GM19025 (cell line): ENCODE measurements at regions not wholly inside any gene's neighbourhood (a gene's known extent, or its start where the extent isn't known, plus 50 kb on each side); places are given as distances from the start of the nearest gene placed in this dataset.

ENCODE experiments used
- ATAC-seq: cut with Tn5 transposase; IDR thresholded peaks from one replicate; pipeline ENCODE4 v1.9.1; 2021; ENCODE audit warnings: mild to moderate bottlenecking, low read depth, moderate library complexity; ENCODE audit not compliant: unreplicated experiment

DNA sequence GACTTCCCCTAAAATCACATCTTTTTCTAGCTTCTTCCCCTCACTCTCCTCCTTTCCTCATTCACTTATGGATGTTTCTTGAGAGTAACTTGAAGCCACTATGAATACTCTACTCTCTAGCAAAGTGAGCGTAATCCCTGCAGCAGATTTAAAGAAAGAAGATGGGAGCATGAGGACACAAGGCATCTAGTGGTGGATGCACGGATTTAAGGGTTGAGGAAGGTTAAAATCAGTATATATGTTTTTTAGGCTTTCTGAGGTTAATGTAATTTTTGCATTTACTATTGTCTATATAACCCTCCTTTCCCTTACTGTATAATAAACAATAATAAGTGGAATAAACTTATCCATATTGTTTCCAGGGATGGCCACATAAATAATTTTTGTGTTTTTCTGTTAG lies 495.2 kb upstream of the TPK1 start:
- ATAC-seq = no peak

DNA sequence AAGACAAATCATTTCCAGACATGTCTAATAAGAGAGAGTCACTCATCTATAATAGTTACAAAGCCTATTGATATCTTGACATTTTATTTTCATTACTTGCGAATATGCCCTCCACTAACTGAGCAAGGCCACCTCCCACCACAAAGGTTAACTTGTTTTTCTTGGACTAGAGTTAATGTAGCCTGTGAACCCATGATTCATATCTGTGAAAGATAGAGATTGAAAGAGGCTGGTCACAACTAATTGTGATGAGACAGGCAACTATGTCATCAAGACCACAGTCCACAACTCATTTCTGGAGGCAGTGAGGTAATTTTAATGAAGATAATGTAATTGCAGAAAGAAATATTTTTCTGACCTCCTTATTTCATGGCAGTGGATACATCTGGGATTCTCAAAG lies 491.8 kb upstream of the TPK1 start:
- no peak for ATAC-seq

DNA sequence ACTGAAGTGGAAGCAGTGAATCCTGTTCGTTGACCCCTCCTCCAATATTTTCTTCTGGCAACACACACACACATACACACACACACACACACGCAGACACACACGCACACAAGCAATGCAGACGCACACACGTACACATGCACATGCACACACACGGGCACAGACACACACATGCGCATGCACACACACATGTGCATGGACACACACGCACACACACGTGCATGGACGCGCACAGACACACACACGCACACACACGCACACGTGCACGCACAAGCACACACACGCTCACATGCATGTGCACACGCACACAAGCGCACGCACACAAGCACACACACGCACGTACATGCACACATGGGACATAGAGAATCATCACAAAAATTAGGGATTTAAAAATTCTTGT lies 488.2 kb upstream of the TPK1 start:
- no peak for ATAC-seq

DNA sequence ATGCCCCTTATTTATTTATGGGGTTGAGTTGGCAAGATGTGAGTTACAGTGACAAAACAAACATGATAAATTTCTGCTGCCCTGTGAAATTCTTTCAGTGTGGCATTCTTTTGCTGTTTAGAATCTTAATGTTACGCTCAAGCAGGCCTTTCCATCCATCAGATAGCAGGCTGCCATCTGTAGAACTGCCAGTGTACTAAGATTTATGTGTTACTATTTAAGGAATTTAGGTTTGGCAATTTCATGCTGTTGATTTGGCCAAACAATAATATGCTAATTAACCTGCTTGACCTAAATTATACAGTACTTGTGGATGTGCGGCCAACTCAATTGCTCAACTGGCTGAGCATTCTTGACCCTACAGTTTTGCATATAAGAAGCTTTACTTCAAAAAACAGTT lies 477.7 kb upstream of the TPK1 start:
- no peak for ATAC-seq

DNA sequence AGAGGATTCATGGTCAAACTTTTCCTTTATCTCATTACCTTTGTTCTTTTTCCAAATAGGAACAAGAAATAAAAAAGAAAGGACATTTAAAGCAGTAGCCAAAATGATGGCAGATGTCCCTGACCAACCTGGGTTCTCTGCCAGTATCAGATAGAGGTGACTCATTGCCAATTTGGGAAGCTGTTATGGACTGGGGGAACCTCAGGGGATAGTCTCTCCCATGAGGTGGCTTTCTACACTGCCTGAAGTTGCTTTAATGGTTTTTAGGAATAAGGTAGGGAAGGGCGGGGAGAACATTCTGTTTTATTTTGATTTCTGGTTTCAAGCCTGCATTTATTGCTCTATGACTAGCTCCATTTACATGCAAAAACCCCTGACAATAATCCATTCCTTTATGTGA lies 457.9 kb upstream of the TPK1 start:
- no peak for ATAC-seq

DNA sequence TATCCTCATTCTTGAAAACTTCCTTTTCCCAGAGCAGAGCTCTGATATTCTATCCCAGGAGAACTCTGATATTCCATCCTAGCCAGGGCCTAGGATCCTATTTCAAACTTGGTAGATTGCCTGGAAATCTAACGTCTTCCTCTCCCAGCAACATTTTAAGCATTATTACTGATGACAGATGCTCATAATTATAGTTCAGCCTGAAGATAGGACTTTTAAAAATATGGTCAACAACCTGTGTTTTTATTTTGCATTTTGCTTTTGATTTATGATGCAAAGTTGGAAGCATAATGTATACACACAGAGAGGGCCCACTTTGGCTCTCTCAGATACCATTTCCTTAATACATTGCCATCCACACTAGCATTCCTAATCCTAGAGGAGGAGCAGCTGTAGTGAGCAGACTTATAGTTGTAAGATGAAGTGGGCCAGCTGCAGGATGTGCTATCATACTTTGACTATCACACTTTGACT lies 457.4 kb upstream of the TPK1 start:
- no peak for ATAC-seq

DNA sequence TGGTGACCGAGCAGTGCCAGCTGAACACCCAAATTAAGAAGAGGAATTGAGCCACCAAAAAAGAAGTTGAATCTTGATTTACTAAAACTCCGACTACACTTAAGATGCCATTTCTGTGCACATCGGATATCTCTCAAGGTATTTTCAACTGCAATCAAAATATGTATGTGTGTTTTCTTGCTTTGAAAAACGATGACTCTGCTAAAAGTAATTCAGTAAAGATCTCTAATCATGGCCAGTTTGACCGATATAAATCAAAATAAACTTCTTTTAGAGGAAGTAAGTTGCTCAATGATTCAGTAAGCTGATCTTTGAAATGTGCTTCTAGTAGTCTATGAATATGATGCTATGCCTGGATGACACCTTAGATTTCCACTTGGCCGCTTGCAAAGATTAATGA lies 453.5 kb upstream of the TPK1 start:
- no peak for ATAC-seq

DNA sequence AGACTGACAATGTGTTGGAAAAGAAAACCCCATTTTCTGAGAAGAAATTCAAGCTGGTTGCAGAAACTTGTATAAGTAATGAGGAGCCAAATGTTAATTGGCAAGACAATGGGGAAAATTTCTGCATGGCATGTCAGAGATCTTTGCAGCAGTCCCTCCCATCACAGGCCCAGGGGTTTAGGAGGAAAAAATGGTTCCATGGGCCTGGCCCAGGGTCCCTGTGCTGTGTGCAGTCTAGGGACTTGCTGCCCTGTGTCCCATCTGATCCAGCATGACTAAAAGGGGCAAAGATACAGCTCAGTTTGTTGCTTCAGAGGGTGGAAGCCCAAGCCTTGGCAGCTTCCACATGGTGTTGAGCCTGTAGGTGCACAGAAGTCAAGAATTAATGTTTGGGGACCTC lies 440.3 kb upstream of the TPK1 start:
- ATAC-seq = no peak

DNA sequence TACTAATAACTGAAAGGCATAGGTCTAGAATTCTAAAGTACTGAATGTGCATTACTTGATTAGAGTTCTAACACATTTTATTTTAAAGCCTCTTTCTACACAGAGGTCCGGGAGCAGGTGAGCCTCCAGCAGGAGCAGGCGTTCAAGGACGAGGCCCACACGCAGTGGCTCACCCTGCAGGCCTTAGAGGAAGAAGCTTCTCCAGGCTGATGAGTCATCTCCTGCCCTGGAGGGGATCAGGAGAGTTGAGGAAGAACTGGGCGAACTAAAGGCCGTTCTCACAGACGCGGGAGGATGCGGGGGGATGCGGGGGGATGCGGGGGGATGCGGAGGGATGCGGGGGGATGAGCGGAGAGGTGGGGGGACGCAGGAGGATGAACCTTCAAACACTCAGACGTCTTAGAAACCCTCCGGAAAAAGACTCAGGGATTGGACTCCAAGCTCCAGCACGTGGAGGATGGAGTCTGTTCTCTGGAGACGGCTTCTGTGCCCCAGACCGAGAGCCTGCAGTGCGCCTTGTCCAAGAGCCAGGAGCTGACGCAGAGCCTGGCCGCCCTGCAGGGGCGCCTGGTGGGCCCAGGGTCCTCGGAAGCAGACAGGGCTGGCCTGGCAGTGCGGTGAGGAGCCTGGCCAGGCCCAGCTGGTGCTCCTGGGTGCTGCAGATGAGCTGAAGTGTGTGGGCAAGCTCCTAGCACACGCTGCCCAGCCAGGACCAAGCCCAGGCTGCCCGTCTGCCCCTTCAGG lies 433.7 kb upstream of the TPK1 start:
- no peak for ATAC-seq

DNA sequence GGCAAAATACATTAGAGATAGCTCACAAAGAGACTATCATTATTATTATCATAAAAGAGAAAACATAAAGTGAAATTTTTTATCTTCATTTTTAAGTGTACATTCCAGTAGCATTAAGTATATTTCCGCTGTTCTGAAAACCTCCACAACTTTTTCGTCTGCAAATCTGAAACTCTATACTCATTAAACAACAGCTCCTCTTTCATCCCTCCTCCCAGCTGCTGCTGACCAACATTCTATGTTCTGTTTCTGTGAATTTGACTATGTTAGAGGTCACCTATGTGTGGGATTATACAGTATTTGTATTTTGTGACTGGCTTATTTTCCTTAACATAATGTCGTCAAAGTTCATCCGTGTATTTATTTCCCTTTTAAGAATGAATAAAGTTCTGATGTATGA lies 429.3 kb upstream of the TPK1 start:
- ATAC-seq = no peak

DNA sequence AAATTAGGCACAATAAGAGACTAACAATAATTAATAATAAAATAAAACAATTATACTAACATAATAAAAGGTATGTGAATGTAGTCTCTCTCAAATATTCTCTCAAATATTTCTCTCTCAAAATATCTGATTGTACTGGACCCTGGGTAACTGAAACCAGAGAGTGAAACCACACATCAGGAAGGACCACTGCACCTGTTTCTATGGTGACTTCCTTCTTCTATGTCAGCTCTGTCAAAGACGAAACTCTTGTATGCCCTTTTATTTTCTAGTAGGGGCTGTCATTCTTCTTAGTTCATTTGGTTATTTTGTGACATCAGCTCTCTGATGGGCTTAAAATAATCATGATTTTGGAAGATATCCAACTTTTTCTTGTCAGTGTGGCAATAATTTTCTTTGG lies 428.0 kb upstream of the TPK1 start:
- no peak for ATAC-seq

DNA sequence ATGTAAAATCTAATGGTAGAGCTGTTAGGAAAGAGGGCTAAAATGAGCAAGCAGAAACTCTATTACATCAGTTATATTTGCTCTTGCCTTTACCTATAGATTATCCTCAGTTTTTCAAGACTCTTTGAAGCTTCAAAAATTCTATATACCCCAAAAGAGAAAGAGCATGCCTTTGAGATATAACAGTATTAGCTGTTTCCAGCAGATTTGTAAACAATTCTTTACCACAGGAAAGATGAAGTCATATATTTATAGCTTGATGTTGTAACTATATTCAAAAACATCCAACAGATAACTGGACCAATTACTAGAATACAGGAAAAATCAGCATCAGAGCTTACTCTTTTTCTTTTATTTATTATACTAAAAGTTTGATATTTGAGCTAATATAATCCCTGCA lies 416.2 kb upstream of the TPK1 start:
- ATAC-seq = no peak

DNA sequence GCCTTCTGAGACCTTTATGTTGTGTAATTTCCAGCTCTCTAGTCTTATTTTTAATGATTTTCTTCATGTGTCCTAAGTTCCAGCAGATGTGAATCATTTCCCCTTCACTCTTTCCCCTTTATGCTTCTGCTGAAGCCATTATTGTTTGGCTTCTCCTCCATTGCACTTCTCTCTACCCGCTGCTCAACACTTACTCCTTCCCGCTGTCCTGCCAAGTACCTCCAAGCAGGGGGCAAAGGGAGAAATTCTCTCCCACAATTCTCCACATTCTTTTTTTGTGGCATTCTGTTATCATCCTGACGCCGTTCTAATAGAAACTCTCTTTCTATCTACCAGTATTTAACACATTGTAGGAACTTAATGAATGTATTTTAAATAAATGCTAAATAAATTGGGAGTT lies 388.9 kb upstream of the TPK1 start:
- no peak for ATAC-seq

DNA sequence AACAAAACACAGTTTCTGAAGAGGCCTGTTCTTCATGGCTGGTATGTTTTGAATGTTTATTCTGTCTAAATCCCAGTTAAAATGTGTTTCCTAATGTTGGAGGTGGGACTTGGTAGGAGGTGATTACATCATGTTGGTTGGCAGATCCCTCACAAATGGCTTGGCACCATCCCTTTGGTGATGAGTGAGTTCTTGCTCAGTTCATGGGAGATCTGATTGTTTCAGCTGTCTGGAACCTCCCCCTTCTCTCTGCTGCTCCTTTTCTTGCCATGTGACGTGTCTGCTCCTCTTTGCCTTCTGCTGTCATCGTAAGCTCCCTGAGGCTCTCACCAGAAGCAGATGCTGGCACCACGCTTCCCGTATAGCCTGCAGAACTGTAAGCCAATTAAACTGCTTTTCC lies 383.6 kb upstream of the TPK1 start:
- no peak for ATAC-seq

DNA sequence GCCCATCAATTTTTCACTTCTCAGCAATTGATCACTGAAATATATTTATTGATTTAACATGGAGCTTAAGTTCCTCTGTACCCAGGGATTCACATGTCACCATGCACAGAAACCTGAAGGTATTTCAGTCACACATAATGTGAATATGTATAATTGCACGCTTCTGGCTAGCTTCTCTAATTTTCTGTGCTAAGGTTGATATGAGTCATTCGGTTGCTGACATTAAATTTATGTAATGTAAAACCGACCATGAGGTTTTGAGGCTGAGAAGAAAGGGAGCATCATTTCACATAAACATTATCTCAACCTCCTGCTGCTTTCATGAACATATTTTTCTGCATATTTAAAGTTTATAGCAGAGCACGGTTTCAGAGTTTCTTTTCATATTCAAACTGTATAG lies 381.0 kb upstream of the TPK1 start:
- no peak for ATAC-seq

DNA sequence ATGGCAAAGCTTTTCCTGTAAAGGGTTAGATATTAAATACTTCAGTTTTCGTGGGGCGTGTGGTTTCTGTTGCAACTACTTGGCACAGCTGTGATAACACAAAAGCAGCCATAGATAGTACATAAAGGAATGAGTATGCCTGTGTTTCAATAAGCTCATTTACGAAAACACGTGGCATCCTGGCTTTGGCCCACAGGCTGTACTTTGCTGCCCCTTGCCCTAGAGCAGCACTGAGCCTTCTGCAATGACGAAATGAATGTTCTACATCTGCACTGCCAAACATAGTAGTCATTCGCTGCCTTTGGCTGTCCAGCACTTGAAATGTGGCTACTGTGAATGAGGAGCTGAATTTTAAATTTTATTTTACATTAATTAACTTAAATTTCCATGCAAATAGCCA lies 376.2 kb upstream of the TPK1 start:
- ATAC-seq = no peak

DNA sequence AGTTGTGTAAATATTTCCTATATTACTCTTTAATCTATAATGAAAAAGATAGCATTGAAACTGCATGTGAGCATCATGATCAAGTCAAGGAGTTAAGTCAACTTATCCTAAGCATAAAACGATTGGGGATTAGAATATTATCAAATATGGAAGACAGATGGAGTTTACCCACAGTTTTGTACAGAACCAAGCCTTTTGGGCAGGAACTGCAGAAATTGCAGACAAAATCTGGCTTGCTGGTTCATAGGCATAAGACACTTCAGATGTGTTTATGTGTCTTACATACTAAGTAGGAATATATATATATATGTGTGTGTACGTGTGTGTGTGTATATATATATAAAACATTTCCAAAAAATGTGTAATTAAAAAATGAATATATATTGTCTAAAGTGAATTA lies 375.4 kb upstream of the TPK1 start:
- no peak for ATAC-seq

DNA sequence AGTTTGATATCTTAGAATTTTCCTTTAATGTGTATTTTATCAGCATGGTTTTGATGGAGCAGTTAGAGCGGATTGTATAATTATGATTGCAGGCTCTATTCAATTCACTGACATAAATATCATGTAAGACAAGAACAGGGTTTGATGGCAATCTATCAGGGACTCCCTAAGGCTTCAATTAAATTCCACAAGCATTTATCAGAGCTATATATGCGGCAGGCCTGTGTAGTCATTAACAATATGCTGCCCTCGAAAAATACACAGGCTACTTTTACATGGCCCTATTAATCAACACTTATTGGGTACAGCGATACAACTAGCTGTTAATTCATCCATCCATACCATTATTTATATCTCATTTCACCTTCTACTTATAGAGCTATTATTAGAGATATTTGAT lies 358.1 kb upstream of the TPK1 start:
- no peak for ATAC-seq

DNA sequence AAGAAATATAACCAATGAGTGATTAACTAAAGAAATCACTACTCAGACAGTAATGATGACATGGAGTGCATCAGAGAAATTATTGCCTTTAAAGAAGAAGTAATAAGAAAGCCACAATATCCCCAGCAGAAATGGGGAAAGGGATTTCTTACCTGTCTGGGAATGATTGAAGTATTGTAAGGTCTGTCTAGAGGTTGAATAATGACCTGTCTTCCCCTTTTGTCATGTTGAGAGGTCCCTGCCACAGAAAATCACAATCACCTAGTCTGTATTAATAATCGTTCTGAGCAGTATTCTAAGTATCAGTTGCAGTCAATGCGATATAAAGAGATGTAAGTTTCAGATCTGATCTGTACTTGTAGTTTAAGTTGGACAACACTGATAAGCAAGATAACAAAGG lies 349.1 kb upstream of the TPK1 start:
- ATAC-seq = no peak

DNA sequence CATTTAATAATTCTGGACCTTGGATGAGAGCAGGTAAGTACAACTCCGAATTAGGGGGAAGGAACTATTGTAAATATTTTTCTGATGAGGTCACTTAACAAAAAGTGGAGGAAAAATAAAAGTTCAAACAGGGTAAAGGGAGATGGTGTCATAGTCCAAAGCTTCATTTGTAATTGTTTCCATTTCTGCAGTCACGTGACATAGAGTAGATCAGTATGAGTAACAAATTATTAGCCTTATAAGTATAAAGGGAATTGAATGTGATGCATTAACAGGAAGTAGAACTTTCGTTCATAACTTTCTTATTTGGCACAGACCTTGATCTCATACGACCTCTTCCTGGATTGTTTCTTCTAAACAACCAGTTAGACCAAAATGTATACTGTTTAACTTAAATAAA lies 347.2 kb upstream of the TPK1 start:
- ATAC-seq = no peak

DNA sequence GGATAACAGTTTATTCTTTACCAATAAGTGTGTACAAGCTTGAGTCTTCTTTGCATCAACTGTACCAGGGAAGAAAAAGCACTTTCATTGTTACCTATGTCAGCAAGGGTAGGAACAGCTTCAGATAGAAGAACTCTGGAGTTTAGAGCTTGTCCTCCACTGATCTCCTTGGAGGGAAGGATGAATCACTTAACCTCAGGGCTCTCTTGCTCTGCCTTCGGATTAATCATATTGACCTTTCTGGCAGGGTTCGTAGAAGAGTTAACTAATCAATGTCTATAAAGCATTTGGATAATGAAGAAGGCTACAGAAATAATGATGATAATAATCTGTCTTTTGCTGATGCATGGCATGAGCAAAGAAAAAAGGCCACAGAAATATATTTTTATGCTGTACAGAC lies 339.5 kb upstream of the TPK1 start:
- ATAC-seq = no peak

DNA sequence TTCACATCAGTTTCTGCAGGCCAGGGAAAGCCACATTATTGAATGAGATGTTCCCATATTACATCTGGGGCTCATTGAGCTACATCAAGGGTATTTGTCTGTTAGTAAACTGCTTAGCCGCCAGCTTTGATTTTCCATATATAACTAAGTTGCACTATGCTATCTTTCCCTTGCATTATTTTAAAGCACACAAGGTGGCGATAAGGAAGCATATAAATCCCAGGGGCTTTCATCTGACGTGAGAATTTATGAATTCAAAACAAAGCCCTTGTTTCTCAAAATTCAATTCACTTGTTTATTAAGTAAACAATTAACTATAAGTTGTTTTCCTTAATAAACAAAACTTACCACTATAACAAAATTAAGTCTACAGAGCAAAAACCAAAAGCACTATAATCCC lies 334.1 kb upstream of the TPK1 start:
- ATAC-seq = no peak

DNA sequence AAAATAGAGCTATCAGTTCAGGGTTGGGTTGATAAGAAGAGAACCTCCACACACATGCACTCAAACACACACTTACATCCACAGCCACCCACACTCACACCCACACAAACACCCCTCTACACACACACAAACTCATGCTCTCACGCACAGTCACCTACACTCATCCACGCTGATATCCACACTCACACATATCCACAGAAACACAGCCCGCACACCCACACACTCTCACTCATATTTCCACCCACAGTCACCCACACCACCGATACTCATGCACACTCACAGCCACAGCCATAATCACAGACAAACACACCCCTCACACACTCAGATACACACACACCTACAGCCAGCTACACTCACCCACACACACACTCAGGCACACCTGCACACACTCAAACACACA lies 333.0 kb upstream of the TPK1 start:
- no peak for ATAC-seq
